ENCODE measurements at regions not wholly inside any gene's neighbourhood (a gene's known extent, or its start where the extent isn't known, plus 50 kb on each side); places are given as distances from the start of the nearest gene placed in this dataset.

- TF ChIP-seq CTCF (IDR thresholded peaks at IDR 0.05 in 8 of 11, conservative IDR thresholded peaks at IDR 0.05 in 3 of 11), result no peak
- no peak for TF ChIP-seq POLR2A (IDR thresholded peaks at IDR 0.05)
- TF ChIP-seq POLR2AphosphoS5 (IDR thresholded peaks at IDR 0.05), result no peak
Measured at GRCh38 chr22:48268293-48268692, 1505.8 kb downstream of the TBC1D22A start.

Measured in spleen (tissue), 7 donors.